Tibial nerve (tissue), 4 donors: ENCODE measurements at regions not wholly inside any gene's neighbourhood (a gene's known extent, or its start where the extent isn't known, plus 50 kb on each side); places are given as distances from the start of the nearest gene placed in this dataset.

ENCODE experiments used
- DNase-seq, 2 donors: peaks; one replicate each; pipeline ENCODE4 v3.0.0-alpha.2; 2019; ENCODE audit warnings: low spot score in 2 of 2
- H3K27ac ChIP-seq, 4 donors: fragments of 200-600 bp; sonication (generic) in 3 of 4; one replicate each; pipeline ENCODE4 v1.5.1; 2017 to 2019; ENCODE audit warnings: mild to moderate bottlenecking in 1 of 4
- H3K27me3 ChIP-seq, 2 donors: fragments of 200-600 bp; sonication (generic) in 1 of 2; one replicate each; pipeline versions ENCODE4 v1.5.1 to v1.6.0; 2017 to 2019
- H3K36me3 ChIP-seq, 3 donors: fragments of 200-600 bp; sonication (generic); one replicate each; pipeline ENCODE4 v1.5.1; 2018 to 2019
- H3K4me1 ChIP-seq, 4 donors: fragments of 200-600 bp; sonication (generic) in 3 of 4; one replicate each; pipeline ENCODE4 v1.5.1; 2017 to 2019
- H3K4me3 ChIP-seq, 4 donors: fragments of 200-600 bp; sonication (generic) in 3 of 4; one replicate each; pipeline ENCODE4 v1.5.1; 2017 to 2019; ENCODE audit warnings: mild to moderate bottlenecking in 1 of 4, moderate library complexity in 1 of 4
- H3K9me3 ChIP-seq, 4 donors: fragments of 200-600 bp; sonication (generic) in 3 of 4; one replicate each; pipeline ENCODE4 v1.5.1; 2017 to 2019
- CTCF ChIP-seq, 5 experiments: fragments of 200-600 bp in 3 of 5; fragments of 450-650 bp in 2 of 5; sonication (generic) in 3 of 5; IDR thresholded peaks; one replicate each; pipeline ENCODE4 v1.5.1; 2016 to 2019; ENCODE audit warnings: antibody characterized with exemption in 5 of 5, mild to moderate bottlenecking in 3 of 5, moderate library complexity in 2 of 5
- EP300 ChIP-seq, 2 donors: sonication (generic); formaldehyde crosslinking; IDR thresholded peaks; one replicate each; pipeline ENCODE4 v1.6.1; 2017; ENCODE audit warnings: antibody characterized with exemption in 2 of 2, mild to moderate bottlenecking in 1 of 2
- POLR2A ChIP-seq, 2 donors: fragments of 450-650 bp; IDR thresholded peaks; one replicate each; pipeline ENCODE4 v1.6.1; 2017; ENCODE audit warnings: antibody characterized with exemption in 2 of 2, mild to moderate bottlenecking in 2 of 2, moderate library complexity in 2 of 2
- WGBS, 2 donors: methylation state at CpG; one replicate each; pipeline ENCODE4 v1.1.5; 2018; 5-methylcytosine and 5-hydroxymethylcytosine counted together

GRCh38 chr3:132160198-132160597 is 125.4 kb upstream of the CPNE4 start:
- Histone ChIP-seq H3K9me3 (no peaks in the 10 kb centered on the region), H3K4me3 (no peak overlapping the region), H3K36me3 (no peaks in the 10 kb centered on the region), H3K27ac (no peak overlapping the region), H3K27me3 (no peaks in the 10 kb centered on the region), H3K4me1 (no peaks in the 10 kb centered on the region)
- DNase-seq = no peak
- 35 to 80% methylated on average over 1 of the region's 1 CpG for whole genome bisulfite sequencing, 2 donors
- TF ChIP-seq POLR2A (IDR thresholded peaks at IDR 0.05) = no peak
- TF ChIP-seq EP300 (IDR thresholded peaks at IDR 0.05) = no peak
- TF ChIP-seq CTCF (IDR thresholded peaks at IDR 0.05) = no peak

GRCh38 chr3:132161608-132162007 is 126.8 kb upstream of the CPNE4 start:
- 82 to 83% methylated on average over 1 of the region's 1 CpG for WGBS, 2 donors

GRCh38 chr3:132164469-132165092 is 129.8 kb upstream of the CPNE4 start:
- Histone ChIP-seq H3K9me3 (no peaks in the 10 kb centered on the region), H3K4me1 (no peaks in the 10 kb centered on the region), H3K4me3 (no peak overlapping the region), H3K27me3 (no peaks in the 10 kb centered on the region), H3K36me3 (no peaks in the 10 kb centered on the region), H3K27ac (no peak overlapping the region)
- WGBS, 2 donors = 41 to 53% methylated on average over 1 of the region's 1 CpG
- TF ChIP-seq CTCF (IDR thresholded peaks at IDR 0.05) (no peak), EP300 (IDR thresholded peaks at IDR 0.05) (no peak), POLR2A (IDR thresholded peaks at IDR 0.05) (no peak)
- no peak for DNase-seq

More at GRCh38 chr3:132161608-132162007, 126.8 kb upstream of the CPNE4 start:
- Histone ChIP-seq H3K36me3 (no peaks in the 10 kb centered on the region), H3K27me3 (no peaks in the 10 kb centered on the region), H3K4me3 (no peak overlapping the region), H3K4me1 (no peaks in the 10 kb centered on the region), H3K9me3 (no peaks in the 10 kb centered on the region), H3K27ac (no peak overlapping the region)
- TF ChIP-seq POLR2A (IDR thresholded peaks at IDR 0.05) (no peak), CTCF (IDR thresholded peaks at IDR 0.05) (no peak), EP300 (IDR thresholded peaks at IDR 0.05) (no peak)
- no peak for DNase-seq

GRCh38 chr3:132167870-132168269 is 133.1 kb upstream of the CPNE4 start:
- Histone ChIP-seq H3K9me3 (no peaks in the 10 kb centered on the region), H3K27ac (no peak overlapping the region), H3K36me3 (no peaks in the 10 kb centered on the region), H3K4me1 (no peaks in the 10 kb centered on the region), H3K4me3 (no peak overlapping the region), H3K27me3 (no peaks in the 10 kb centered on the region)
- no peak for DNase-seq
- WGBS, 2 donors = 73 to 75% methylated on average over 5 of the region's 5 CpGs
- no peak for TF ChIP-seq POLR2A (IDR thresholded peaks at IDR 0.05)
- no peak for TF ChIP-seq CTCF (IDR thresholded peaks at IDR 0.05)
- no peak for TF ChIP-seq EP300 (IDR thresholded peaks at IDR 0.05)

GRCh38 chr3:132174500-132174899 is 139.7 kb upstream of the CPNE4 start:
- DNase-seq = no peak
- H3K27ac ChIP-seq = no peak overlapping the region
- no peaks in the 10 kb centered on the region for H3K36me3 ChIP-seq
- 84 to 91% methylated on average over 1 of the region's 1 CpG for WGBS, 2 donors
- H3K4me3 ChIP-seq = no peak overlapping the region
- TF ChIP-seq POLR2A (IDR thresholded peaks at IDR 0.05) (no peak), EP300 (IDR thresholded peaks at IDR 0.05) (no peak)
- H3K9me3 ChIP-seq = no peaks in the 10 kb centered on the region
- H3K4me1 ChIP-seq = no peaks in the 10 kb centered on the region
- H3K27me3 ChIP-seq = no peaks in the 10 kb centered on the region
